NCI-H345 treated with DMSO at 0.1 percent for 48 hours (cell line): ENCODE measurements at regions not wholly inside any gene's neighbourhood (a gene's known extent, or its start where the extent isn't known, plus 50 kb on each side); places are given as distances from the start of the nearest gene placed in this dataset.

Experiments
- DNase-seq: peaks from one replicate; lab custom pipeline; 2025; ENCODE audit not compliant: unreplicated experiment; lab: John Stamatoyannopoulos, UW

DNA sequence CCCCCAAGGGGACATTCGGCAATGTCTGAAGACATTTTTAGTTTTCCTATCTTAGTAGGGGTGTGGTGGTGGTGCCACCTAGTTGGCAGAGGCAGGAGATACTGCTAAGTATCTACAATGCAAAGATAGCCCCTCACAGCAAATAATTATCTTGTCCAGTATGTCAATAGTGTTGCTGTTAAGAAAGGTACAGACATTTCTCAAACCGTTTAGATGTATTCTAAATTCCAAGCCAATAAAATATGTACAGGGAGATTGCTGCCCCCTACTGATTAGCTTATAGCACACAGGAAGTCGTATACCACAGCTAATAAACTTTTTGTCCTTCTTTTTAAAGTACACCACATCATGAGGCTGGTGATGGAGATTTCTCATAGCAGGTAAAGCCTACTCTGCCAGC, 260.5 kb downstream of the TMA16 start:
- DNase-seq, result no peak

- DNase-seq, result no peak
Observed at GRCh38 chr4:163757219-163757618, 262.7 kb downstream of the TMA16 start.

DNA sequence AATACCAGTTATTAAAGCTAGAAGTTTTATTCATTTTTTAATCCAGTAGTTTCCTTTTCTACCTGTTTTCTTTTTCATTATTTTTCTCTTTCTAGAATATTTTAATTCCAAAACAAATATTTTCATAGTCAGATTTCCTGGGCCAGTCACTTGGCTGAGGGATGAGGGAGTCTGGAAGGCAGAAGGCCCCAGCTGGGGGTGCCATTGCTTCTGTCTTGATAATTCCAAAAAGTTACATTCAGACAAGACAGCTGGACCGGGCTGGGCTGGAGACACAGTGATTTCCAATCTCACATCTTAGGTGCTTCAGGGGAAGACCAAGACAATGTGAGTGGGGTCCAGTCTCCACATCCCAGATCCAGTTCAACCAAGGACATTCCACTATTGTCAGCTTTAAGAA, 263.5 kb downstream of the TMA16 start:
- DNase-seq, result no peak

- no peak for DNase-seq
Observed at GRCh38 chr4:163762741-163763140, 268.3 kb downstream of the TMA16 start.

DNA sequence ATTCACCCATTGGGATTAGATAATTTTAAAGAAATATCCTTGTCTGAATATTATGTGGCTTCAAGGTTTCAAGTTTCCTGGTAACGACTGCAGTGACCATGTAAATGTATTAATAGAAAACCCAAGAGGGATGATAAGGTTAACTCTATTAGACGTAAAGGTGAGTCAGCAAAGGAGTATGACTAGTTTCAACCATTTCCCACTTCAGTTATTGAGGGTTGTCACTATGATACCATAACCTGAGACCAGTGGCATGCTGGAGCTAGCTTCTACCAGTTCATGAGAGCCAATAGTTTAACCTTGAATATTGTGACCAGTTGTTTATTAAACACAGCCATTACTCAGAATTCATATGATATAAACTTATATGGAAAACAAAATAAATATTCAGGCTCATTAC, 270.1 kb downstream of the TMA16 start:
- no peak for DNase-seq

DNA sequence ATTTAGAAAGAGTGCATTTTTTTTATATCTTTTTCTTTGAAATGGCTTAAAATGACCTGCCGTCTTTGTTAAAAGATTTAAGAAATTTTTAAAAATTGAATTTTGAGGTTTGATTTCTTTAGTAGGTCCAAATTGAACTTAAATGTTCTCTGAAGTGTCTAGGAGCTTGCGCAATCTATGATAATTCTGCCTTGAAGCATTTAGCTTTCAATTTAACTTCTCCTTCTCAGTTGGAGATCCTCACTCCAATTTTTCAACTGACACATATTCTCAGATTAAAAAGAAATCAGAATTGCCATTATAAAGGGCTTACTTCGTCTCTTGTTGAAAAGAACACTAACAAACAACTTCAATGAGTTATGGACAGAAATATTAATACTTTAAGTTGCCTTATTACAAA, 273.5 kb downstream of the TMA16 start:
- no peak for DNase-seq

DNA sequence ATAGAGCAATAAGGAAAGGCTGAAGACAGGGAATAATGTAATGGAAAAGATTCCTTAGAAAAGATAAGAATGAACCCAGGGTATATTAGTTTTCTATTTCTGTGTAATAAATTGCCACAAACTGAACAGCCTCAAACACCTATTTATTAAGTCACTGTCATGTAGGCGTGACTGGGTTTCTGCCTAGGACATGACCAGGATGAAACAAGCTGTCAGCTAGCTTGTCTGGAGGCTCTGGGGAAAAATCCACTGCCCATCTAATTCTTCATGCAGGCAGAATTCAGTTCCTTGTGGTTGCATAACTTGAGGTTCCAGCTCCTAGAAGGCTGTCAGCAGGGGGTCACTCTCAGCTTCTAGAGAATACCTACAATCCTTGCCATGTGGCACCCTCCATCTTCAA, 277.7 kb downstream of the TMA16 start:
- no peak for DNase-seq

GRCh38 chr4:163773940-163774339, 279.4 kb downstream of the TMA16 start:
- DNase-seq, result no peak

DNA sequence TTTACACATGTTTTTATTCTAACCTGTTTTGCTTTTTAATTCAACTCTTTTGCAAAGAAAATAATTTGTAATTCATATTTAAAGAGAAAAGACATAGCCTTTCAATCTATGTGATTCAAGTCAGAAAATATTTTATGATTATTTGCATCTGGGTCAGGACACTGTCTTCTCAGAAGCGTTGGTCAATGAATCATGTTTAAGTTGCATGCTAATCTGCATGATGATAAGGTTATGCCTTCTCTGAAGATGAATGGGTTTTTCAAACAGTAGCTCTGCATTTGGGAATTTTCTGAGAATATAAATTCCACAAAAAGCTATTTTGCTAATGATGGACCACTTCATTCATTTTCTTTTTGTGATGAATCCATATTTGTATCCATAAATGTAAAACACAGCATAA, 282.5 kb downstream of the TMA16 start:
- DNase-seq, result no peak

GRCh38 chr4:163781726-163782125, 287.2 kb downstream of the TMA16 start:
- no peak for DNase-seq

DNA sequence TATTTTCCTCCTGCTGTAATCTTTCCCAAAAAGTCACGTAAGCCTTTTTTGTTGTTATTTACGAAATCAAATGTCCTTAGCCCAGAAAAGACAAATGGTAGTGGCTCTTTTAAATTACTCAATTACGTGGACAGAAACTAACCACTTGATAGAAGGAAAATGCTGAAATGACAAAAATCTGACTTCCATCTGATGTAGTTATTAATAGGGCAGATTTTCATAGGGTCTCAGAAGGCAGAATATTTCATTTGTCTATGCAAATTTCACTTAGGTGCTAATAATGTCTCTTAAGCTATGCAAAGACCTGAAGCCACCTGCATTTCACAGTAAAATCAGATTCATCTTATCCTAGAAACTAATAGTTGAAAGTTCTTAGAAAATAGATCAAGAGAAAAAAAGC, 295.7 kb downstream of the TMA16 start:
- DNase-seq, result no peak

- no peak for DNase-seq
Observed at GRCh38 chr4:163795885-163796284, 301.4 kb downstream of the TMA16 start.

- no peak for DNase-seq
Observed at GRCh38 chr4:163804001-163804400, 309.5 kb downstream of the TMA16 start.

DNA sequence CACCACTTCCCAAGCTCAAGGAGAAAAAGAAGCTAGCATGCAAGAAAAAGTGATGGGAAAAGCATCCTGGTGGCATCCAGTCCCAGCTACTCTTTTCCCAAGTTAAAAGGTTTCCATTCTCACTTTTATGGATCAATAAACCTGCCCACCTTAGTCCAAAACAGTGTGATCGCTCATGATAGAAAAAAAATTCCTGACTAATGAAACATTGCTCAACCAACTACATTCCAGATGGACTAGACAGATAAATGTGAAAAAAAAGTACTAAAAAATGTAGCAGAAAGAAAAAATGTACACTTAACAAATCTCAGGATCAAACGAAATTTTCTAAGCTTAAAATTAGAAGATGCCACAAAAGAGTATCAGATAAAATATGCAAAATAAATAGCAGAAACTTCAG, 312.2 kb downstream of the TMA16 start:
- DNase-seq, result no peak

DNA sequence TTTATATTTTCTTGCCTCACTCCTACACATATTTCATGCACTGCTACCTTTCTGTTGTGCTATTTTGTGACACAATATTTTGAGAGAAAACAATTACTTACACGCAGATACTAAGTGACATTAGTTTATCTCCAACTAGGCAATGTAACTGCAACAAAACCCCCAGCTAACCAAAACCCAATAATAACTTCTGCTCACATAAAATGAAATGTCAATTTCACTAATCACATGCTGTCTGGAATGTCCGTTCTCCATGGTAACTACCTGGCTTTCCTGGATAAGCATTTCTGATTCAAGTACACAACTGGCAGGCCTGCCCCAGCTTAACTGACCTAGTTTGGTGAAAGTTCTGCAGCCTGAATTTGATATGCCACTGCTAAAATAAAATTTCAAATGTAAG, 313.5 kb downstream of the TMA16 start:
- no peak for DNase-seq

- DNase-seq, result no peak
Observed at GRCh38 chr4:163810755-163811154, 316.3 kb downstream of the TMA16 start.

- DNase-seq, result no peak
Observed at GRCh38 chr4:163815776-163816175, 321.3 kb downstream of the TMA16 start.

- DNase-seq, result no peak
Observed at GRCh38 chr4:163816494-163816893, 322.0 kb downstream of the TMA16 start.

- no peak for DNase-seq
Observed at GRCh38 chr4:163818673-163819072, 324.2 kb downstream of the TMA16 start.

GRCh38 chr4:163833669-163834068, 339.2 kb downstream of the TMA16 start:
- no peak for DNase-seq

- no peak for DNase-seq
Observed at GRCh38 chr4:163846008-163846407, 351.5 kb downstream of the TMA16 start.

- DNase-seq, result no peak
Observed at GRCh38 chr4:163852246-163852645, 357.8 kb downstream of the TMA16 start.

DNA sequence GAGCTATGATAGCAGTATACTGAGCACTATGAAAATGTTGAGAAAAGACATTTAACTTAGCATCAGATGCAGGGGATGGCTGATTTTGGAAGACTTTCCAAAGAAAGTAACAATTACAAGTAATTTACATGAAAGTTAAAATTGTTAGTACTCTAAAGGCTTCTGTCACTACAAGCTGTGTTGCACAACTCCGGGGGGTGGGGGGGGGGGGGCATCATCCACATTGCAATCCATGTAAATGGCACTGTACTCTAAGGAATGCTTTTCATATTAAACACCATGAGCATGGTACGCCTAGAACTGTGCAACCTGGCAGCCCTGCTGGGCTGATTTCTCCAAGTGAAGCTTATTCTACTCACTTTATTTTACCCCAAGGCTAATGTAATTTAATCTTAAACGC, 363.4 kb downstream of the TMA16 start:
- no peak for DNase-seq

- no peak for DNase-seq
Observed at GRCh38 chr4:163858515-163858914, 364.0 kb downstream of the TMA16 start.
